Thyroid gland (tissue), 4 donors: ENCODE measurements at regions not wholly inside any gene's neighbourhood (a gene's known extent, or its start where the extent isn't known, plus 50 kb on each side); places are given as distances from the start of the nearest gene placed in this dataset.
"Not testable (repeated sequence)": the region's sequence is repeated elsewhere in the genome, so short reads cannot be mapped to it uniquely, and the experiment has no call there.

Experiments used
- DNase-seq, 2 donors: peaks; one replicate each; pipeline ENCODE4 v3.0.0-alpha.2; 2019
- H3K27ac ChIP-seq, 3 donors: fragments of 200-600 bp; sonication (generic); 1 replicate in 2 of 3; 2 replicates in 1 of 3; pipeline ENCODE4 v1.5.1; 2016 to 2019; ENCODE audit warnings: mild to moderate bottlenecking in 1 of 3, moderate library complexity in 1 of 3
- H3K27me3 ChIP-seq: fragments of 200-600 bp; sonication (generic); one replicate; pipeline ENCODE4 v1.5.1; 2019
- H3K36me3 ChIP-seq, 2 donors: fragments of 200-600 bp; sonication (generic); one replicate each; pipeline ENCODE4 v1.5.1; 2016 to 2019
- H3K4me1 ChIP-seq, 2 donors: fragments of 200-600 bp; sonication (generic); one replicate each; pipeline ENCODE4 v1.5.1; 2017 to 2019
- H3K4me3 ChIP-seq, 3 donors: fragments of 200-600 bp; sonication (generic); replicated peaks in 1 of 3; 1 replicate in 2 of 3; 2 replicates in 1 of 3; pipeline ENCODE4 v1.5.1; 2016; ENCODE audit warnings: mild to moderate bottlenecking in 1 of 3
- H3K9me3 ChIP-seq: fragments of 200-600 bp; sonication (generic); one replicate; pipeline ENCODE4 v1.5.1; 2017
- CTCF ChIP-seq, 6 experiments: fragments of 200-600 bp in 3 of 6; fragments of 450-650 bp in 3 of 6; sonication (generic) in 3 of 6; IDR thresholded peaks; one replicate each; pipeline ENCODE4 v1.5.1; 2016 to 2019; ENCODE audit warnings: antibody characterized with exemption in 6 of 6, mild to moderate bottlenecking in 2 of 6, inconsistent platforms in 1 of 6, moderate library complexity in 1 of 6
- POLR2A ChIP-seq, 2 donors: fragments of 450-650 bp; IDR thresholded peaks; one replicate each; pipeline ENCODE4 v1.6.1; 2017; ENCODE audit warnings: antibody characterized with exemption in 2 of 2, mild to moderate bottlenecking in 2 of 2, moderate library complexity in 1 of 2
- WGBS, 2 donors: methylation state at CpG; one replicate each; pipeline ENCODE4 v1.1.5; 2017; 5-methylcytosine and 5-hydroxymethylcytosine counted together
- intact Hi-C: fragments of 100-400 bp; cut with DNase I; formaldehyde crosslinking; loops from one replicate; pipeline ENCODE4 v1.15.1; 2023

DNA sequence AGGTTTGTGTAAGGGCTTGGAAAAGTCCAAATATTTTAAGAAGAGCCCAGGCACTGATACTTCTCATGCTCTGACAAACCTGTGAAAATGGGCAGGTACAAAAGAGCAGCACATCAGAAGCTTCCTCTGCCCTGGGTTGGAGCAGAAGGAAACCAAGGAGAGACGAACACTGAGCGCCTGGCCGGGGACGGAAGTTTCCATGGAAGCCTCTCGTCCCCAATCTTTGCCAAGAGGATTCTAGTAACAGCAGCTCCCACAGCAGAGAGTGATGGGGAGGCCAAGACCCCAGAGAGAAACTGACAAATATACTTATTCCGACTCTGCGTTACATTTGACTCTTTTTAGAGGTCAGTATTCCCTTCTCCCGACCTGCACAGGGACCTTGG lies 268.5 kb downstream of the C16orf95 start:
- no peak for DNase-seq
- intact Hi-C loops = no loop called here
- H3K4me3 ChIP-seq = no peak overlapping the region
- H3K27me3 ChIP-seq = no peaks in the 10 kb centered on the region
- TF ChIP-seq POLR2A (IDR thresholded peaks at IDR 0.05) (no peak), CTCF (IDR thresholded peaks at IDR 0.05) (no peak)
- WGBS, 2 donors = 78 to 88% methylated on average over 8 of the region's 8 CpGs
- H3K27ac ChIP-seq = no peak overlapping the region
- no peaks in the 10 kb centered on the region for H3K36me3 ChIP-seq
- H3K9me3 ChIP-seq = no peaks in the 10 kb centered on the region
- no peaks in the 10 kb centered on the region for H3K4me1 ChIP-seq

GRCh38 chr16:87049216-87049615 lies 268.0 kb downstream of the C16orf95 start:
- H3K27me3 ChIP-seq, H3K4me3 ChIP-seq, intact Hi-C loops, H3K9me3 ChIP-seq, H3K4me1 ChIP-seq, H3K36me3 ChIP-seq, H3K27ac ChIP-seq, DNase-seq: not testable (repeated sequence)
- 50 to 66% methylated on average over 7 of the region's 7 CpGs for WGBS, 2 donors

- Histone ChIP-seq H3K4me3 (no peak overlapping the region), H3K4me1 (no peaks in the 10 kb centered on the region), H3K9me3 (no peaks in the 10 kb centered on the region), H3K27ac (no peak overlapping the region), H3K36me3 (no peaks in the 10 kb centered on the region), H3K27me3 (no peaks in the 10 kb centered on the region)
- no peak for TF ChIP-seq POLR2A (IDR thresholded peaks at IDR 0.05)
- TF ChIP-seq CTCF (IDR thresholded peaks at IDR 0.05) = no peak
- no peak for DNase-seq
- intact Hi-C loops = no loop called here
- WGBS, 2 donors = 82 to 84% methylated on average over 14 to 15 of the region's 15 CpGs
Observed at GRCh38 chr16:87050142-87050541, 267.1 kb downstream of the C16orf95 start.

DNA sequence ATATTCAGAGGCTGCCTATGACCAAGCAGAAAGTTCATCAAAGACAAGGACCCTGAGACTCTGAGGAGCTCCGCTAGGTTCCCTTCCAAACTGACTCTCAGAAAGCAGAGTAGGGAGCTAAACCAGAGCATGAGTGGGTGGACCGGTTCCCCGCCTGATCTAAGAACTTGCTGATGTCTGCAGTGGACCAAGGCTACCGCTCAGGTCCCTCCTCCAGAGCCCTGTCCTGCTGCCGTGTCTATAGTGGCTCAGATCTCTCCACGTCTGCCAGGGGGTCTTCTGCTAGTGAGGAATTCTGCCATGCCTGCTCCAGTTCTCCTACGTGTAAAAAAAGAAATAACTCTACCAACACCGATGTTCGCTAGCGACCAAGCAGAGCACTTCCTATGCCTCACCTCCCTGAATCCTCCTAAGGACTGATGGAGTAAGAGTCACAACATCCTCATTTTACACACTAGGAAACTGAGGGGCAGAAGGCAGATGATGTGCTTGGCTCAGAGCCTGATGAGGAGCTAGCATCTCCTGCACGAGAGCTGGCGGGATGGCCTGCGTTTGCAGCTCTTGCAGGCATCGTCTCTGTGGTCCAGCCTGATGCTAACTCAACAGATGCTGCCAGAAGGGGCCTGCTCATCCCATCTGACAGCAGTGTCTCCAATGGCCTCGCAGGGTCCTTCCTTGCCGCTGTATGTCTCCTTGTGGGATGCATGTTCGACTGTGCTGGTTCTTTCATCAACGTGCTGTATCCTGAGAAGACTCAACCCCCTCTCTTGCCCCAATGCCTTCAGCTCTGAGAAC lies 265.5 kb downstream of the C16orf95 start:
- H3K4me3 ChIP-seq = no peak overlapping the region
- 75 to 79% methylated on average over 16 to 18 of the region's 18 CpGs for WGBS, 2 donors
- intact Hi-C loops = no loop called here
- no peaks in the 10 kb centered on the region for H3K27me3 ChIP-seq
- TF ChIP-seq POLR2A (IDR thresholded peaks at IDR 0.05) (no peak), CTCF (IDR thresholded peaks at IDR 0.05) (no peak)
- no peaks in the 10 kb centered on the region for H3K9me3 ChIP-seq
- no peaks in the 10 kb centered on the region for H3K4me1 ChIP-seq
- H3K27ac ChIP-seq = no peak overlapping the region
- DNase-seq = no peak
- no peaks in the 10 kb centered on the region for H3K36me3 ChIP-seq

GRCh38 chr16:87052506-87052905 lies 264.7 kb downstream of the C16orf95 start:
- no peak overlapping the region for H3K27ac ChIP-seq
- H3K9me3 ChIP-seq = no peaks in the 10 kb centered on the region
- no peaks in the 10 kb centered on the region for H3K27me3 ChIP-seq
- no peaks in the 10 kb centered on the region for H3K4me1 ChIP-seq
- 66 to 70% methylated on average over 6 of the region's 6 CpGs for WGBS, 2 donors
- H3K4me3 ChIP-seq = no peak overlapping the region
- TF ChIP-seq POLR2A (IDR thresholded peaks at IDR 0.05) (no peak), CTCF (IDR thresholded peaks at IDR 0.05) (no peak)
- no peaks in the 10 kb centered on the region for H3K36me3 ChIP-seq
- intact Hi-C loops = no loop called here
- no peak for DNase-seq
